ENCODE measurements at regions not wholly inside any gene's neighbourhood (a gene's known extent, or its start where the extent isn't known, plus 50 kb on each side); places are given as distances from the start of the nearest gene placed in this dataset.
"Not testable (repeated sequence)": the region's sequence is repeated elsewhere in the genome, so short reads cannot be mapped to it uniquely, and the experiment has no call there.

DNA sequence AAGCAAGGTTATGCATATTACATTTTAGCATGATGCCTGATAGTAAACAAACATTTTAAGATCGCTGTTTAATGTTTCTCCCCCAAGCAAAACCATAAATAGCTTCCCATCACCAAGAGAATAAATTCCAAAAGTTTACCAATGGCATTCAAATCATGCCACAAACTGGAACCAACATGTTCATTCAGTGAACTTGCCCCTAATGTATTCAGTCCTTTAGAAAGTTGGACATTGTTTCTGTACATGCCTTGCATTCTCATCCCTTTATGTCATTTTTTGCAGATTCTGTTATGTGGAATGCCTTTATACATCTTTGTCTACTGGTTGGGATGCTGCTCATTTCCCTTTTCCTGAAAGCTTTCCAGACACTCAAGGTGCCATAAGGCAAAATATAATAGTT lies 105.5 kb downstream of the PYDC2 start:
- TF ChIP-seq POLR2AphosphoS5 (IDR thresholded peaks at IDR 0.05; ENCODE audit: low read depth, low read length) (no peak), TAF1 (IDR thresholded peaks at IDR 0.05; ENCODE audit: borderline replicate concordance, low read depth, low read length) (no peak), POLR2A (IDR thresholded peaks at IDR 0.05; ENCODE audit: low read depth, low read length) (no peak)
- FAIRE-seq: no peak

DNA sequence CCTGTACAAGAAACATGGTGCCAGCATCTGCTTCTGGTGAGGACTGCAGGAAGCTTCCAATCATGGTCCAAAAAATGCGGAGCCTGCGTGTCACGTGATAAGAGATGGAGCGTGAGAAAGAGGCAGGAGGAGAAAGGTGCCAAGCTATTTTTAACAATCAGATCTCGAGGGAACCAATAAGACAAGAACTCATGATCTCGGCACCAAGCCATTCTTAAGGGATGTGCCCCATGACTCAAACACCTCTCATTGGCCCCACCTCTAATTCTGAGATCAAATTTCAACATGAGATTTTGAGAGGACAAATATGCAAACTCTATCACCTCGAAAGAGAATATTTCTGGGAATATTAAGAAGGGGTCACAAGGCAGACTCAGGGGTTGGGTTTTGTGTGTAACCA lies 107.2 kb downstream of the PYDC2 start:
- FAIRE-seq: no peak
- TF ChIP-seq POLR2A (IDR thresholded peaks at IDR 0.05; ENCODE audit: low read depth, low read length): no peak
- TF ChIP-seq TAF1 (IDR thresholded peaks at IDR 0.05; ENCODE audit: borderline replicate concordance, low read depth, low read length): no peak
- TF ChIP-seq POLR2AphosphoS5 (IDR thresholded peaks at IDR 0.05; ENCODE audit: low read depth, low read length): no peak
- DNase-seq (ENCODE audit: insufficient read length): no peak

More for the DNA sequence above, 105.5 kb downstream of the PYDC2 start:
- DNase-seq (ENCODE audit: insufficient read length): no peak

DNA sequence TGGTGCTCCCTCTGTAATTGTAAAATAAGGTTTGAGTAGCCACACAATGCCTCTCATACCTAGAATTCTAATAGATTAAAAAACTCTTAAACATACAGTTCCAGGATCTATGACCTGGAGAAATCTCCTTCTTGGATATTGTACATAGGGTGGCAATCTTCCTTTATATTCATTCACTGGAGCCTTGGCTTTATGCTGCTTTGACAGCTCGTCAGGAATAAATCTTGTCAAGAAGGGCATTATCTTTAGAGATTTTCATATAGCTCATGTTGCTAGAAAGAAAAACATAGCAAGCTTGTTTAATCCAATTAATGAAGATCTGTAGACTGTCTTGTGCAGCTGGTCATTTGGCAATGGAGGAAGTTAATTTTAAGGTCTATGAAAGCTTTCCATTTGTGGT lies 131.1 kb downstream of the PYDC2 start:
- TF ChIP-seq POLR2A (IDR thresholded peaks at IDR 0.05; ENCODE audit: low read depth, low read length) (no peak), POLR2AphosphoS5 (IDR thresholded peaks at IDR 0.05; ENCODE audit: low read depth, low read length) (no peak), TAF1 (IDR thresholded peaks at IDR 0.05; ENCODE audit: borderline replicate concordance, low read depth, low read length) (no peak)
- FAIRE-seq (no peak), DNase-seq (ENCODE audit: insufficient read length) (no peak)

DNA sequence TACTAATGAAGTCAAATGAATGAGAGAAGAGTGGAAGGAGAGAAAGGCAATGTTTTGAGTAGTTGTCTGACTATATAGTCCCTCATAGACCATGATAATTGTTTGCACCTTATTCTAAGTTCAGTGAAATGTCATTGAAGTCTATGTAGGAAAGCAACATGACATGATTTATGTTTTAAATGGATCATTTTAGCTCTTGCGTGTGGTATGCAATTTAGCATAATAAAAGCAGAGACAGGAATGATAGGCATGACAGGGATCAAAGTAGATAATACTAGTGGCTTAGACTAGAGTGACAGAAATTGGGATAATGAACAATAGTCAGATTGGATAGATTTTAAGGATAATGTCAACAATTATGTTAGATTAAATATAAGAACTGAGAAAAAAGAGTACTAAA lies 132.5 kb downstream of the PYDC2 start:
- FAIRE-seq (no peak), DNase-seq (ENCODE audit: insufficient read length) (no peak)
- no peak for TF ChIP-seq TAF1 (IDR thresholded peaks at IDR 0.05; ENCODE audit: borderline replicate concordance, low read depth, low read length)
- no peak for TF ChIP-seq POLR2A (IDR thresholded peaks at IDR 0.05; ENCODE audit: low read depth, low read length)
- no peak for TF ChIP-seq POLR2AphosphoS5 (IDR thresholded peaks at IDR 0.05; ENCODE audit: low read depth, low read length)

DNA sequence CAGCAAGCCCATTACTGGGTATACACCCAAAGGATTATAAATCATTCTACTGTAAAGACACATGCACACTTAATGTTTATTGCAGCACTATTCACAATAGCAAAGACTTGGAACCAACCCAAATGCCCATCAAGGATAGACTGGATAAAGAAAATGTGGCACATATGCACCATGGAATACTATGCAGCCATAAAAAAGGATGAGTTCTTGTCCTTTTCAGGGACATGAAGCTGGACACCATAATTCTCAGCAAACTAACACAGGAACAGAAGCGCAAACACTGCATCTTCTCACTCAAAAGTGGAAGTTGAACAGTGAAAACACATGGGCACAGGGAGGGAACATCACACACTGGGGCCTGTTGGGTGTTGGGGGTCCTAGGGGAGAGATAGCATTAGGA lies 154.5 kb downstream of the PYDC2 start:
- not testable (repeated sequence) for DNase-seq (ENCODE audit: insufficient read length); FAIRE-seq

DNA sequence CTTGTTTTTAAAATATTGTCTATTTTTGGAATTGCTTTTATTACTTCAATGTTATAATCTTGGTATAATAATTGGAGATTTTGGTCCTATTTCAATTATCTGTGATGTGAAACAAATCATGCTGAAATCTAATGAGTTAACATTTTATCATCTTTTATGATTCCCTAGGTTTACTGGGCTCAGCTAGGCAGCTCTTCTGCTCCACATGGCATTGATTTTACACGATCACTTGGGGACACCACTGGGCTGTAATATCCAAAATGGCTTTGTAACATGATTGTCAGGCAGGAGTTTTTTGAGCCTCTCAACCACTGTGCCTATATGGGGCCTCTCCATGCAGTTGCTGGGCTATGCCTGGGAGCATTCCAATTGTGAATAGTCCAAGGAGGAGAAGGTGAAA lies 163.3 kb downstream of the PYDC2 start:
- TF ChIP-seq POLR2AphosphoS5 (IDR thresholded peaks at IDR 0.05; ENCODE audit: low read depth, low read length) (no peak), TAF1 (IDR thresholded peaks at IDR 0.05; ENCODE audit: borderline replicate concordance, low read depth, low read length) (no peak), POLR2A (IDR thresholded peaks at IDR 0.05; ENCODE audit: low read depth, low read length) (no peak)
- DNase-seq (ENCODE audit: insufficient read length): no peak
- no peak for FAIRE-seq

DNA sequence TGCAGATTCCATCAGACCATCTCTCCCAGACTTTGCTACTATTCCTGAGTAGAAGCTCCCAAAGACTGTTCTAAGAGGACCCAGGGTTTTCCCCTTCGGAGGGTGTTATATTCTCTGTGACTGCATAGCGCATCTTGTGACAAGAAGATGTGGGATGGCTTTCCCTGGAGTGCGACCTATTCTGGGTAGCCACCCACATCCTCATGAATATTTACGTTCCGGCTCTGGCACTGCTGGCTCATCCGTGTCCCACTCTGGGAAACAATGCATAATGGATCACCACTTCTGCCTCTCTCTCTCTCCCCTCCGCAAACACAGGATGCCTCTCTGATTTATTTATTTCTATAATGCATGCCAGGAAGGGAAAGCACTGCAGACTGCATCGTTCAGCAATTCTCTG lies 166.1 kb downstream of the PYDC2 start:
- TF ChIP-seq POLR2AphosphoS5 (IDR thresholded peaks at IDR 0.05; ENCODE audit: low read depth, low read length) (no peak), POLR2A (IDR thresholded peaks at IDR 0.05; ENCODE audit: low read depth, low read length) (no peak), TAF1 (IDR thresholded peaks at IDR 0.05; ENCODE audit: borderline replicate concordance, low read depth, low read length) (no peak)
- FAIRE-seq (no peak), DNase-seq (ENCODE audit: insufficient read length) (no peak)

DNA sequence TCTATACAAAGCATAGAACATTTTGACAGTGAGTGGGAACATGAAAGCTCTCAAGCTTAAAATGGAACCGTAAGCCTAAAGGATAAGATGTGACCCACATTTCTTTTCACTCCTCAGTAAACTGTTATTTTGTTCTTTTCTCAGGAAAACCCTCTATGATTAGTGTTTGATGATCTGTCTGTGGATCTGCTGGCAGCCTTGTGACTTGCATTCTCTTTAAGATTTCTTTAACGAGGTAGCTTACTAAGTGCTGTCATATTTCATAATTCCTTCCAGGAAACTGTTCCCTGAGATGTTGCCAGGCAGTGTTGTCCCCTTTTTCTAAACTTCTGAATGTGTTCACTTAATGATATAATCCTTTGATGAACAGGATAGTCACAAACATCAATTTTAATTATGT lies 167.6 kb downstream of the PYDC2 start:
- FAIRE-seq (no peak), DNase-seq (ENCODE audit: insufficient read length) (no peak)
- TF ChIP-seq POLR2A (IDR thresholded peaks at IDR 0.05; ENCODE audit: low read depth, low read length) (no peak), POLR2AphosphoS5 (IDR thresholded peaks at IDR 0.05; ENCODE audit: low read depth, low read length) (no peak), TAF1 (IDR thresholded peaks at IDR 0.05; ENCODE audit: borderline replicate concordance, low read depth, low read length) (no peak)

DNA sequence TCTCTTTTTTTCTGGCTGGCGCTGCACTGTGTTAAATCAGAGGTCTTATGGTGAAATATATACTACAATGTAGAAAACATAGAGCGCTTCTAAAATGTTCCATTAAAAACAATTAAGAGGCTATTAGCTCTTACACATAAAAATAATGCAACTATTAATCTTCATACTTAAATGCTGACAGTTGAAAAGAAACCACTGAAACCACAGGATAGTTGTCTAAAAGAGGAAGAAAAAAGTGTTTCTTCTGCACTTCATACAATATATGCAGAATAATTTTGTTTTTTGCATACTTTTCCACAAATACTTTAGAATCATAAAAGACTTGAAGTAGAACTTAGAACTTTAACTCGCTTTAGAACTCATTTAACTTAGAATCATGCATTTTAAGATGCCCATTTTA lies 170.5 kb downstream of the PYDC2 start:
- DNase-seq (ENCODE audit: insufficient read length) (no peak), FAIRE-seq (no peak)
- TF ChIP-seq POLR2A (IDR thresholded peaks at IDR 0.05; ENCODE audit: low read depth, low read length): no peak
- no peak for TF ChIP-seq POLR2AphosphoS5 (IDR thresholded peaks at IDR 0.05; ENCODE audit: low read depth, low read length)
- TF ChIP-seq TAF1 (IDR thresholded peaks at IDR 0.05; ENCODE audit: borderline replicate concordance, low read depth, low read length): no peak

DNA sequence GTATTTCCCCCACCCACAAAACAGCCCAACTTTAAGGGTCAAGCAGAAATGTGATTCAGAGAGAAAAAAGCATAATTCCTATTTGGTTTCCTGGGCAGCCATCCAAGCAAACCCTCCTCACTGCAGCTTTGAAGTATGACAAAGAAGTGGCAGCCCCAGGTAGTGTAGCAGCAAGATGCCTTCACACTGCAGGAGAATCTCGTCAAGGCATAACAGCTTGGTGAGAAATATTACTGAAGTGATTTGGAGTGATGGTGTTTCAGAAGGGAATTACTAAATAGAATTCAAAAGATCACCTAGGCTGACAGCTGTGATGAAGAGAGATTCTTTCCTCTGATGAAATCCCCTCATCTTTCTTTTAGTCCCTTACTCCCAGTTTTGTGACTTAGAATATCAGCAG lies 173.9 kb downstream of the PYDC2 start:
- TF ChIP-seq POLR2A (IDR thresholded peaks at IDR 0.05; ENCODE audit: low read depth, low read length): no peak
- TF ChIP-seq TAF1 (IDR thresholded peaks at IDR 0.05; ENCODE audit: borderline replicate concordance, low read depth, low read length): no peak
- no peak for TF ChIP-seq POLR2AphosphoS5 (IDR thresholded peaks at IDR 0.05; ENCODE audit: low read depth, low read length)
- FAIRE-seq (no peak), DNase-seq (ENCODE audit: insufficient read length) (no peak)

DNA sequence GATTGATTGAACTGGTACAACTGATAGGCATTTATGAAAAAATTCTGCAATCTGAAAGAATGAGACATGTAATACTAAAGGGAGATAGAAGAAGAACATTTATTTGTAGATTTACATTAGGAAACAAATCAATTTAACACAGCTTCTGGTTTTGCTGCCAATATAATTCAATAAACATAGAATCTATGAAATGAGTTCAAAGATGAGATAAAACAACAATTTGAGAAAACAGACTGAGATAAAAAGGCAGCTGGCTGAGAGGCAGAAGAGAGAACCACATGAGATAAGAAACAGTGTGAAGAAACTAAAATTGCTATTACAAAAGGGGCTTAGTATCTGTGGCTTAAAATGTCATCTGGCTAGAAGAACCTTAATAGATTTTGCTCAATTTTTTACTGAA lies 176.6 kb downstream of the PYDC2 start:
- TF ChIP-seq POLR2A (IDR thresholded peaks at IDR 0.05; ENCODE audit: low read depth, low read length): no peak
- TF ChIP-seq POLR2AphosphoS5 (IDR thresholded peaks at IDR 0.05; ENCODE audit: low read depth, low read length): no peak
- TF ChIP-seq TAF1 (IDR thresholded peaks at IDR 0.05; ENCODE audit: borderline replicate concordance, low read depth, low read length): no peak
- FAIRE-seq (no peak), DNase-seq (ENCODE audit: insufficient read length) (no peak)

DNA sequence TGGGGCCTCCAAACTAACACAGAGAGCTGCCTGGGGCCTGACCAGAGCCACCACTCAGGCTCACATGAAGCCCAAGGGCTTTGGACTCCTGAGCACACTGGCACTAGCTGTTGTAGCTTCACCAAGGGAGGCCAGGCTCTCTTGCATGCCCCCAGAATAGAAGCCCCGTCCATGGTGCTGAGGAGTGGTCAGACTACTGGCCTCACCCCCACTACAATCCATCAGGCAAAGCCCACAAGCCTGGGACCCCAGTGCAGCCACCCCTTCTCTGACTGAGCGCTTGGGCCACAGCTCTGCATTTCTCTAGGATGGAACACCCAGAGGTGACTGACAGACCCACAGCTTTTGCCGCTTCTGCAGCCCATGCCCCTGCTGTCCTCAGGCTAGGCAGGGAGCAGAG lies 180.8 kb downstream of the PYDC2 start:
- DNase-seq (ENCODE audit: insufficient read length): no peak
- no peak for FAIRE-seq

DNA sequence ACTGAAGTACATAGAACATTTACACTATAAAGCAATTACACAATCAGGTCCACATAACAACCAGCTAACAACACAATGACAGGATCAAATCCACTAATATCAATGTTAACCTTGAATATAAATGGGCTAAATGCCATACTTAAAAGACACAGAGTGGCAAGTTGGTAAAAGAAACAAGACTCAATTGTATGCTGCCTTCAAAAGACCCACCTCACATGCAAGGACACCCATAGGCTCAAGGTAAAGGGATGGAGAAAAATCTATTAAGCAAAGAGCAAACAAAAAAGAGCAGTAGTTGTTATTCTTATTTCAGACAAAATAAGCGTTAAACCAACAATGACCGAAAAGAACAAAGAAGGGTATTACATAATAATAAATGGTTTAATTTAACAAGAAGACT lies 183.3 kb downstream of the PYDC2 start:
- no peak for FAIRE-seq
- no peak for DNase-seq (ENCODE audit: insufficient read length)
- TF ChIP-seq POLR2AphosphoS5 (IDR thresholded peaks at IDR 0.05; ENCODE audit: low read depth, low read length) (no peak), TAF1 (IDR thresholded peaks at IDR 0.05; ENCODE audit: borderline replicate concordance, low read depth, low read length) (no peak), POLR2A (IDR thresholded peaks at IDR 0.05; ENCODE audit: low read depth, low read length) (no peak)

More for the DNA sequence above, 180.8 kb downstream of the PYDC2 start:
- no peak for TF ChIP-seq POLR2AphosphoS5 (IDR thresholded peaks at IDR 0.05; ENCODE audit: low read depth, low read length)
- no peak for TF ChIP-seq POLR2A (IDR thresholded peaks at IDR 0.05; ENCODE audit: low read depth, low read length)
- no peak for TF ChIP-seq TAF1 (IDR thresholded peaks at IDR 0.05; ENCODE audit: borderline replicate concordance, low read depth, low read length)

Data from GM12892 (cell line).